HG03378 (cell line): ENCODE measurements at regions not wholly inside any gene's neighbourhood (a gene's known extent, or its start where the extent isn't known, plus 50 kb on each side); places are given as distances from the start of the nearest gene placed in this dataset.
A peak's percentile ranks its signal among the peaks of the same experiment; 100 is the strongest.
"Not testable (repeated sequence)": the region's sequence is repeated elsewhere in the genome, so short reads cannot be mapped to it uniquely, and the experiment has no call there.

ENCODE experiments used
- ATAC-seq: cut with Tn5 transposase; IDR thresholded peaks from one replicate; pipeline ENCODE4 v1.9.1; 2021; ENCODE audit warnings: mild to moderate bottlenecking, moderate library complexity; ENCODE audit not compliant: unreplicated experiment

GRCh38 chr3:72171946-72172345 lies 387.0 kb upstream of the PROK2 start:
- no peak for ATAC-seq

- no peak for ATAC-seq
Measured at GRCh38 chr3:72171463-72171881, 386.5 kb upstream of the PROK2 start.

DNA sequence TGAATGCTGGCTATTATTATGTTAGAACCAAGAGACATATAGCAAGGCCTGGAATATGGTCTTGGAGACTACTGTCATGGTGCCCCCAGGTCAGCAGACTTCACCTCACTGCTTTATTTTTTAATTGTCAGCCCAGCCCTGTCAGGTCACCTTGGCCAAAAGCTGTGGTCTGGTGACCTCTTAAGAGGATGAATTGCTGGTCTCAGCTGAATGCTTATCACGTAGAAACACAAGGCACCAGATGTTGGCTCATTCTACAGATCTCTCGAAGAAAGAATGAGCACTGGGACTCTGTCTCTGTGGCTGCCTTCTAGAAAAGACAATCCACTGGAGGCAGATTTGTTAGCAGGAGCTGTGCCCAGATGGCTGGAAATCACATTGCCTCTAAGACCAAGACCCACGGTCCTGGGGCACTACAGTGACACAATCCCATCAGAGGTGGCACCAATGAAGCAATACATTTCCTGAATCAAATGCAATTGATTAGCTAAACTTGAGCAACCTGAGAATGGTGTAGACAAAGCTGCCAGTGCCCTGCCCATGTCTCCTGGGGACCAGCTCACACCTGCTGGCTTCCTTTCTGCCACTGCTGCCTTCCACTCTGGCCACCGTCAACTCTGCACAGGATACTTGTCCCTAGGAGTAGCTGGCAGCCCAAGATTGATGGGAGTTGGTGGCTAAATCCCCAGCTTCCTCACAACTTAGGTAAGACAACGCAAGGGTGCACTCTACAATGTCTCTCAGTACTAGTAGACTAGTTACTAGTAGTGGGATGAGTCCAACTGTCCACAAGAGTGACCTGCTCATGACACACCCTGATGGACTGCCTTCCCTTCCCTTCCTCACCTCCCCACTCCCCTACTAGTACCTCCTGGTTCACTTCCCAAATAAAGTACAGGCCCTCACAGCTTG lies 384.9 kb upstream of the PROK2 start:
- ATAC-seq = no peak

DNA sequence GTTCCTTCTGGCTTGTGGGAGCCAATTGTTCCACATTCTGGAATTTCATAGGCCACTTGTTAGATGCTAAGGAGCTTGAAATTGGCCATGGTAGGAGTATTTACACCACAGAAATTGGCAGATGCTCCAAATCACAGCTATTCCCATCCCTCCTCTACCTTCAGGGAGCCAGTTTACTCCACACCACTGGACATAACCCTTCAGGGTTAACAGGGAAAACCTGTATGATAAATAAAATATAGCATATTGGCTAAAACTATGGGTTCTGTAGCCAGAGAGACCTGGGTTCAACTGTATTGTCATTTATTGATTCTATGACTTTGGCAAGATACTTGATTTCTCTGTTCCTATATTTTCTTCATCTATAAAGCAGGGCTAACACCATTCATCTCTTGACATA lies 384.2 kb upstream of the PROK2 start:
- no peak for ATAC-seq

DNA sequence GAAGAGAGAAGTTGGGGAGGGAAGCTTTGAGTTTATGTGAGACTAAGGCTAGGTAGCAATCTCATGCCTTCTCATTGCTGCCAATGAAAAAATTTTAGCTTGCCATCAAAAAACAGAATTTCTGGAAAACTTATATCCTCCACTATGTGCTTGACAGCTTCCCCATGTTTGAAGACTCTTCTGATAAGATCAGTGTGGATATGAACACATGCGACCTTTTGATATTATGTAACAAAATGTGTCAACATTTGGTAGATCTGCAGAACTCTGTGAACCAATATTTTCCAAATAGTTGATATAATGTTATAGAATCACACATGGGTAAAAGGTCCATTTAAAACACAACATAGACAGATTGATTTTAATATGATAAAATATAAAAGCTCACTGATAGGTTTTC lies 380.9 kb upstream of the PROK2 start:
- ATAC-seq = no peak

DNA sequence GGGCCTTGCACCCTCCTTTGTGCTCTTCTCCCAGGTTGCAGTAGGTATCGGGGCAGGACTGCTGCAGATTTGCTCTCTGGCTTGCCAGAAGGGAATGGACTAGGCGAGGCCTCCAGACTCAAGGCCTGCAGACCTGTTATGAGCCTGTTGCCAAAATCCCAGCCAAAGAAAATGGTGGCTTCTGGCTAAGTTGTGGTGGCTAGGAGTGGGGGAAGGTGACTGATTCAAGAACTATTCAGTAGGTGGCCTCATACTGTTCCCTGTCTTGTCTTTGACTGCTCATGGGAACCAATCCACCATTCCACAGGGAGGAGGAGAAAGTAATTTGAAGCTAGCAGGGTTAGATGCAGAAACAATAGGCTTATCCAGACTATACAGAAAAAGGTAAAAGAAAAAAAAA lies 380.4 kb upstream of the PROK2 start:
- no peak for ATAC-seq

DNA sequence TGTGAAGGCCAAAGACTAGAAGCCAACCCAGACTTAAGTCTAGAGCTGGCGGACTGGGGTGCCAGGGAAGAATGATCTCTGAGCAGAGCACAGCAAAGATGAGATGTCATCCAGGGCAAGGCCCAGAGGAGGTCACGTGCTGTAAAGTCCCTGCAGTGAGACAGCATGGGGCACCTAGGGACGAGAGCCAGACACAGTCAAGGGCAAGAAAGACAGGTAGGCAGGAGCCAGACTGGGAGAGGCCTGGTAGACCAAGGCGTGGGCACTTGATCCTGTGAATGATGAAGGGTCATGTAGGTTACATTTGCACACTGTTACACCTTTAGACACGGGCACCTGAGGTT lies 379.7 kb upstream of the PROK2 start:
- ATAC-seq = no peak

DNA sequence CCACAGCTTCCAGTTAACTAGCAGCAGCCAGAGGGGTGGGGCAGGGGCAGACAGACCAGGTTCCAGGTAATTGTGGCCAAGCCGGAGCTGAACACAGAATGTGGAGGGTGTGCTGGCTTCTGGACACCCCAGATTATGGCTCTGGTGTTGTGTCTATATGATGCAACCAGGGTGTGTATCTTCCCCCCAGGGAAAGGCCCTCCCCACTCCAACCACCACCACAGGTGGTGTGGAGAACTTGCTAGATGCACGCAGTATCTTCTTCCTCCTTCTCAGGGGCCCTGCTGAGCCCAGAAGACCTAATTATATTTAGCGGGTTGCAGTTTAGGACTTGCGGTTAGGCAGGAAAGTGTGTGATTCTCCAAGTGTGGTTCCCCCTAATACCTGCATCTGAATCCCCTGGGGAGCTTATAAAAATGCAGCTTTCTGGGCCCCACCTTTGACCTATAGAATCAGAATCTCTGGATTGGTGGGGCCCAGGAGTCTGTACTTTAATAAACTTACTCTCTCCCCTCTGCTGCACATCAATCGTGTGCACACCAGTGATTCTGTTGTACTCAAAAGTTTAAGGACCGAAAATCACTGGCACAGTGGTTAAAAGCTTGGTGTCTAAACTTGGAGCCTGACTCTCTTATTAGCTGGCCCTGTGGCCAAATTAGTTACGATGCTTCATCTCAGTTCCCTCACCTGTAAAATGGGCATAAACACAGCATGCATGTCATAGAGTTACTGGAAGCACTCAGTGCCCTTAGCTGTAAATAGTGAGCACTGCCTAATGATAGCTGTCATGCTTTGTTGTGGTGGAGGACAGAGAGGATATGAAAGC lies 379.1 kb upstream of the PROK2 start:
- peak; percentile 89 for ATAC-seq

DNA sequence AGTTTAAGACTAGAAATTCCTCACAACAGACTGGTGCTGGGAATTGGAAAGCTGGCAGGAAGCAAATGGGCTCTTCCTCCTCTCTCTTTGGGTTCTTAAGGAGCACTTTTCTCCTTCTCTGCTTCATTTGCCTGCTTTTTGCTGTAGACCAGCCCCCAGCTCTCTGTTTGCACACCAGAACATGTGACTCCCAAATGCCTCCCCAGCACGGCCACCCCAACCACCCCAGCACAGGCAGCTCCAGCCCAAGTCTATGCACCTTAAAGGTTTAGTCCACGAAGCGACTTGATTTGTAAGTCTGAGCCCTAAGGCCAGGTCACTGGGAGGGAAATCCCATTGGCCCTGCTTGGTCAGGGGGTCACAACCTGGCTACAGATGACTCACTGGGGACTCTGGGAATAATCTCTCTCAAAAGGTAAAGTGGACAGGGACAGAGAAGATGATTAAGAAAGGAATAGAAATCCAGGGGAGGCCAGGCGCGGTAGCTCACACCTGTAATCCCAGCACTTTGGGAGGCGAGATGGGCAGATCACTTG lies 377.8 kb upstream of the PROK2 start:
- no peak for ATAC-seq

DNA sequence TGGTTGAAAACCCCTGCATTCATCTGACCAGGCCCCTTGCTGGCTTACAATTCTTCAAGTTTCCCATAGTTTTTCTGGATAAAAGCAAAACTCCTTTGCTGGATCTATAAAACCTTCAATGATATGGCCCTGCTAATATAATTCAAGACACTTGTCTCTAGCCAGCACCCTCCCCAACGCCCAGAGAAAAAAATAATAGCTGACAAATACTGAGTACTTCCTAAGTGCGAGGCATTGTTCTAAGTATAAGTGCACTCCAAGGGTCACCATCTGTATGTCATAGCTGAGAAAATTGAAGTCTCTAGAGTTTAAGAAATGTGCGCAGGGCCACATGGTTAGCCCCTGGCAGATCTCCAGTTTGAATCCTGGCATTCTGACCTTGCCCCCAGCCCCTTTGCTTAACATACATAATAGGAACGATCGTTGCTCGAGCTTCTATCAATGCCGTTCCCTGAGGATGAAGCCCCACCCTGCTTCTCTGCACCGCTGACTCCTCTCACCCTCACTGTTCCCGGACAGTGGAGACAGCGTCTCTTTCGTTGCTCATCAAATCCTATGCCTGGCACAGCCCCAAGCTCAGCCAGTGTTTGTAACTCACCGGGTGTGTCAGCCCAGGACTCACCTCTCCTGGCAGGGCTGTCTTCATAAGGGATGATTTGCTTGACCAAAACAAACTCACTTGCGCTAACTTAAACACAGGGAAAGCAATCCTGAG lies 377.1 kb upstream of the PROK2 start:
- ATAC-seq = no peak

DNA sequence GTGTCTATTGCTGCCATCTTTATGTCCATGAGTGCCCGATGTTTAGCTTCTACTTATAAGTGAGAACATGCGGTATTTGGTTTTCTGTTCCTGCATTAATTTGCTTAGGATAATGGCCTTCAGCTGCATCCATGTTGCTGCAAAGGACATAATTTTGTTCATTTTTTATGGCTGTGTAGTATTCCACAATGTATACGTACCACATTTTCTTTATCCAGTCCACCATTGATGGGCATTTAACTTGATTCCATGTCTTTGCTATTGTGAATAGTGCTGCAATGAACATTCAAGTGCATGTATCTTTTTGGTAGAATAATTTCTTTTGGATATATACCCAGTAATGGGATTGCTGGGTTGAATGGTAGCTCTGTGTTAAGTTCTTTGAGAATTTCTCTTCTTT lies 376.3 kb upstream of the PROK2 start:
- not testable (repeated sequence) for ATAC-seq

DNA sequence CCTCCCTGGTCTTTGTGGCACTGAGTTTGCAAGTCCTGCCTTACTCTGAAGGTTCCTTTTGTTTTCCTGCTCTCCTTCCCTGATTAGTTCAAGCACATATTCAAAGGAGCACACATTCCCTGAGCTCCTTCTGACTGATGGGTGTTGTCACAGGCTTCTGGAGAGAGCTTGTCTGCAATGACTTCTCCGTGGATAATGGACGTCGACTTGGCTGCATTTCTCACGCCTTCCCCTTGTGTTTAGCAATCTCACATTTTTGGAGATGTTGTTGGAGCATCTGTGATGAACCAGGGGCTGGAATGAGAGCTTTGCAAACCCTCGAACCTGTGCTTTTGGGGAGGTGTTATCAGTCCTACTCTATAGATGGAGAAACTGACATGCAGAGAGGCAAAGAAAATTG lies 375.4 kb upstream of the PROK2 start:
- ATAC-seq = no peak

DNA sequence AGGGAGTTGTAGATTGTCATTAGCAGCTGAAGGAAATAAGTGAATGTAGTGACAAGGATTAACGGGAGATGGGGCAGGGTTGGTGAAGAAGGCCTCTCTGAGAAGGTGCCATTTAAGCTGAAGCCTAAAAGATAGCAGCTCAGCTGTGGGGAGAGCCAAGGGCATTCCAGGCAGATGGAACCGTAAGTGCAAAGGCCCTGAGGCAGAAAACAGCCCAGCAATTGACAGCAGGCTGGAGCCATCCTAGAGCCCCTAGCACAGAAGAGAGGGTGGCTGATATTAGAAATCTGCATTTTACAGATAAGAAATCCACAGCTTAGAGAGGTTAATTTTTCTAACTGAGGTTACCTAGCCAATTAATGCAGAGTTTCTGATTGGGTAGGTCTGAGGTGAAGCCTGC lies 374.5 kb upstream of the PROK2 start:
- ATAC-seq = no peak

GRCh38 chr3:72158639-72159326 lies 373.8 kb upstream of the PROK2 start:
- ATAC-seq = no peak

DNA sequence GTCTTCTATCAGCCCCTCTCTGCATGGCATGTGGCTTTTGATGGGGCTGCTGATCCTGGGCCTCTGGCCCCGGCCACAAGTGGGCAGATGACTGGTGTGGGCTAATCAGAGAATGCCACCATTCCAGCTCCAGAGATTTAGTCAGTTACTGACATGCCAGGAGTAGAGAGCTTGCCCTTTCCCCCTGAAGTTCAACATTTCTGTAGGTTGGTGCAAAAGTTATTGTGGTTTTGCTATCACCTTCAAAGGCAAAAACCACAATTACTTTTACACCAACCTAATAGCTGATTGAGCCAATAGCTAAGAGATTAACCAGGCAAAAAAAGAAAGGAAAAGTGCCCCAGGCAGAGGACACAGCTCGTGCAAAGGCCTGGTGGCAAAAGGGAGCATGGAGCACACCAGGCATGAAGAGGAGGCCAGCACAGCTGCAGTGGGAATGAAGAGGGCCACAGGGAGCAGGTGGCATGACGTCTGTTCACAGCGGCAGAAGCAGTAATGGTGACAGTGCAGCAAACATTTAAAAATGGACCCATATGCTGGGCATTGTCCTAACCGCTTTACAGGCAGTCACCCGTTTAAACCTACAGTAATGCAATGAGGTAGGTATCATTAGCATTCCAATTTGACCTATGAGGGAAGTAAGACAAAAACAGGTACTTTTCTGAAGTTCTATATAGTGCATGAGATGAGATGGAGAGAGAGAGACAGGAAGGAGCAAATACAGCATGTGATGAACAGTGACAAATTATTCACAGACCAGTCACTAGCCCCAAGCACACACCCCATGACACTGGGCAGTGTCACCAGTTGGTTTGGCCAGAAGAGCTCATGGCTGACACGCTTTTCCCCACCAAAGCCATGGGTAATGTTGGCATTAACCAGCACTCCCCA lies 373.0 kb upstream of the PROK2 start:
- peak; percentile 84 for ATAC-seq

GRCh38 chr3:72155391-72156064 lies 370.6 kb upstream of the PROK2 start:
- no peak for ATAC-seq

DNA sequence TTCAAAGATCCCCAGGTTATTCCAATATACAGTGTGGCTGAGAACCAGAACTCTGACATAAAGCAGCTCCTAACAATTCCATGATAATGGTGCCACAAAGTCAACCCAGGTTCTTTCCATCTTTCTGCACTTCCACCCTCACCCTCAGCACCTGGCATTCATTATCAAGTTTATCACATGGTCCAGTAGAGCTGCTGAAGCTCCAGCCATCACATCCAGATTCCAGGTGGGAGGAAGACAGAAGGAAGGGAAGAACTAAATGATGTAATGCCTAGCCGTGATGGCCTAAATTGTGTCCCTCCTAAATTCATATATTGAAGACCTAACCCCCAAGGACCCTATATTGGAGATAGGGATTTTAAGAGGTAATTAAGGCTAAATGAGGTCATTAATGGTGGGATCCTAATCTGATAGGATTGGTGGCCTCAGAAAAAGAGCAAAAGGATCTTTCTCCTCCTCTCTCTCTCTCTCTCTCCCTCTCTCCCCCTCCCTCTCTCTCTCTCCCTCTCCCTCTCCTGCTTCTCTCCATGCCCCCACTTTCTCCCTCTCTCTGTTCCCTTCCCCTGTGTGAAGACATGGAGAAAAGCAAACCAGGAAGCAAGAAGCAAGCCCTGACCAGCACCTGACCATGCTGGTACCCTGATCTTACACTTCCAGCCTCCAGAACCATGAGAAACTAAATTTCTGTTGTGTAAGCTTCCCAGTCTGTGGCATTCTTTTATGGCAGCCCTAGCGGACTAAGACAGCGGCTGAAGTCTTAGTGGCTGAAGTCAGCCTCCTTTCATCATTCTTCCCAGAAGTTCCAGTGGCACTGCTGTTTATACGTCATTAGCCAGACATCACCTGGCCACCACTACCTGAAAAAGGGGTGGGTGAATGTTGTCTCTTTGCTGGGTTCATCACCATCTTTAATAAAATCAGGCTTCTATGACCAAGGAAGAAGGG lies 369.7 kb upstream of the PROK2 start:
- ATAC-seq = no peak
